H9 (cell line): ENCODE measurements at regions not wholly inside any gene's neighbourhood (a gene's known extent, or its start where the extent isn't known, plus 50 kb on each side); places are given as distances from the start of the nearest gene placed in this dataset.

Source experiments
- DNase-seq: peaks from one replicate; pipeline ENCODE4 v3.0.0-alpha.2; 2017
- H2AFZ ChIP-seq: one replicate; pipeline ENCODE4 v1.6.1; 2013; ENCODE audit warnings: mild to moderate bottlenecking, low read length, control low read depth, moderate library complexity
- H2AK5ac ChIP-seq: 2 replicates; pipeline ENCODE4 v1.6.1; 2013; ENCODE audit warnings: low read length, control low read depth, mixed read lengths; ENCODE audit not compliant: insufficient read length
- H2BK120ac ChIP-seq: one replicate; pipeline ENCODE4 v1.6.1; 2013; ENCODE audit warnings: low read depth, mild to moderate bottlenecking, low read length, control low read depth, inconsistent platforms; ENCODE audit not compliant: poor library complexity, severe bottlenecking
- H2BK12ac ChIP-seq: 2 replicates; pipeline ENCODE4 v1.6.1; 2013; ENCODE audit warnings: low read length, control low read depth, mixed read lengths, low read depth; ENCODE audit not compliant: insufficient read length
- H2BK15ac ChIP-seq: 2 replicates; pipeline ENCODE4 v1.6.1; 2013; ENCODE audit warnings: low read depth, low read length, control low read depth
- H2BK20ac ChIP-seq: one replicate; pipeline ENCODE4 v1.6.1; 2013; ENCODE audit warnings: low read depth, mild to moderate bottlenecking, low read length, control low read depth, inconsistent platforms; ENCODE audit not compliant: poor library complexity, severe bottlenecking
- H2BK5ac ChIP-seq: 2 replicates; pipeline ENCODE4 v1.6.1; 2013; ENCODE audit warnings: low read length, control low read depth, mixed read lengths; ENCODE audit not compliant: insufficient read length
- H3K14ac ChIP-seq: 2 replicates; pipeline ENCODE4 v1.6.1; 2013; ENCODE audit warnings: low read length, control low read depth; ENCODE audit not compliant: insufficient read depth
- H3K18ac ChIP-seq: 2 replicates; pipeline ENCODE4 v1.6.1; 2013; ENCODE audit warnings: low read depth, mild to moderate bottlenecking, mixed read lengths, low read length, control low read depth; ENCODE audit not compliant: insufficient read length
- H3K23ac ChIP-seq: 2 replicates; pipeline ENCODE4 v1.6.1; 2013; ENCODE audit warnings: low read length, control low read depth, mixed read lengths, low read depth; ENCODE audit not compliant: insufficient read length
- H3K23me2 ChIP-seq: 2 replicates; pipeline ENCODE4 v1.6.1; 2013; ENCODE audit warnings: low read depth, mild to moderate bottlenecking, mixed read lengths, low read length, control low read depth; ENCODE audit not compliant: insufficient read length, poor library complexity, severe bottlenecking
- H3K27ac ChIP-seq: 2 replicates; pipeline ENCODE4 v1.5.1; 2013; ENCODE audit warnings: low read length, control low read depth, mixed read lengths, low read depth; ENCODE audit not compliant: insufficient read length
- H3K27me3 ChIP-seq: 2 replicates; pipeline ENCODE4 v1.6.1; 2013; ENCODE audit warnings: low read length, control low read depth, inconsistent platforms; ENCODE audit not compliant: insufficient read depth
- H3K4ac ChIP-seq: 2 replicates; pipeline ENCODE4 v1.6.1; 2013; ENCODE audit warnings: low read depth, mild to moderate bottlenecking, control low read depth, inconsistent platforms, low read length, moderate library complexity
- H3K4me1 ChIP-seq: 2 replicates; pipeline ENCODE4 v1.6.1; 2013; ENCODE audit warnings: low read length, control low read depth, inconsistent platforms; ENCODE audit not compliant: insufficient read depth
- H3K4me2 ChIP-seq: 2 replicates; pipeline ENCODE4 v1.6.1; 2013; ENCODE audit warnings: low read length, control low read depth, mixed read lengths; ENCODE audit not compliant: insufficient read length, insufficient read depth
- H3K56ac ChIP-seq: 2 replicates; pipeline ENCODE4 v1.6.1; 2013; ENCODE audit warnings: low read depth, mild to moderate bottlenecking, mixed read lengths, low read length, control low read depth; ENCODE audit not compliant: insufficient read length
- H3K79me1 ChIP-seq: 2 replicates; pipeline ENCODE4 v1.6.1; 2013; ENCODE audit warnings: low read depth, mild to moderate bottlenecking, moderate library complexity, low read length, control low read depth, inconsistent platforms; ENCODE audit not compliant: insufficient read depth, poor library complexity, severe bottlenecking
- H3K79me2 ChIP-seq: 2 replicates; pipeline ENCODE4 v1.6.1; 2013; ENCODE audit warnings: low read length, control low read depth, inconsistent platforms; ENCODE audit not compliant: insufficient read depth
- H3K9ac ChIP-seq: 2 replicates; pipeline ENCODE4 v1.6.1; 2013; ENCODE audit warnings: low read length, control low read depth, mixed read lengths; ENCODE audit not compliant: insufficient read length; ENCODE audit errors: extremely low read depth
- H3K9me3 ChIP-seq: one replicate; pipeline ENCODE4 v1.6.1; 2013; ENCODE audit warnings: low read depth, low read length, inconsistent platforms; ENCODE audit not compliant: control insufficient read depth
- H3T11ph ChIP-seq: one replicate; pipeline ENCODE4 v1.6.1; 2013; ENCODE audit warnings: mild to moderate bottlenecking, low read length, control low read depth, inconsistent platforms
- H4K20me1 ChIP-seq: one replicate; pipeline ENCODE4 v1.6.1; 2013; ENCODE audit not compliant: control insufficient read depth, insufficient read length, insufficient read depth
- H4K5ac ChIP-seq: 2 replicates; pipeline ENCODE4 v1.6.1; 2013; ENCODE audit warnings: low read depth, mild to moderate bottlenecking, mixed read lengths, low read length, control low read depth; ENCODE audit not compliant: insufficient read length
- H4K8ac ChIP-seq: replicated peaks from 2 replicates; pipeline ENCODE4 v1.6.1; 2013; ENCODE audit warnings: low read length, control low read depth, mixed read lengths, low read depth; ENCODE audit not compliant: insufficient read length
- H4K91ac ChIP-seq: 2 replicates; pipeline ENCODE4 v1.6.1; 2013; ENCODE audit warnings: low read depth, mild to moderate bottlenecking, moderate library complexity, mixed read lengths, low read length, control low read depth; ENCODE audit not compliant: insufficient read length
- H3K27ac Mint-ChIP-seq, 3 experiments: 2 replicates in 2 of 3; 3 replicates in 1 of 3; pipeline ENCODE4 v1.8.0; 2020 to 2021; ENCODE audit warnings: mixed read lengths in 3 of 3, mild to moderate bottlenecking in 1 of 3, moderate library complexity in 1 of 3
- H3K27me3 Mint-ChIP-seq: 2 replicates; pipeline ENCODE4 v1.8.0; 2021; ENCODE audit warnings: low read depth, mild to moderate bottlenecking, moderate library complexity, mixed read lengths
- H3K36me3 Mint-ChIP-seq, 3 experiments: 2 replicates in 2 of 3; 3 replicates in 1 of 3; pipeline ENCODE4 v1.8.0; 2020 to 2021; ENCODE audit warnings: low read depth in 3 of 3, mixed read lengths in 3 of 3; ENCODE audit not compliant: insufficient read depth in 1 of 3
- H3K4me1 Mint-ChIP-seq, 2 experiments: 2 replicates each; pipeline ENCODE4 v1.8.0; 2020; ENCODE audit warnings: mixed read lengths in 2 of 2
- H3K4me3 Mint-ChIP-seq, 2 experiments: 2 replicates in 1 of 2; 3 replicates in 1 of 2; pipeline ENCODE4 v1.8.0; 2020 to 2021; ENCODE audit warnings: mild to moderate bottlenecking in 2 of 2, mixed read lengths in 2 of 2, moderate library complexity in 1 of 2
- H3K9me3 Mint-ChIP-seq, 2 experiments: 2 replicates in 1 of 2; 3 replicates in 1 of 2; pipeline ENCODE4 v1.8.0; 2020; ENCODE audit warnings: mild to moderate bottlenecking in 2 of 2, mixed read lengths in 2 of 2, moderate library complexity in 1 of 2
- WGBS: extraction: QIAGEN DNeasy Blood & Tissue Kit; methylation state at CpG from one replicate; pipeline ENCODE4 v1.1.7; 2013; ENCODE audit warnings: missing lambda C conversion rate, low lambda C conversion rate, mixed read lengths; ENCODE audit not compliant: insufficient read length; ENCODE audit errors: extremely low coverage; 5-methylcytosine and 5-hydroxymethylcytosine counted together
- TF ChIP-seq, protein P1 (sequence below): fragments of 200-600 bp; sonication (generic); conservative IDR thresholded peaks from 3 replicates; pipeline ENCODE4 v1.8.0; 2021; ENCODE audit warnings: antibody characterized with exemption, mild to moderate bottlenecking

DNA sequence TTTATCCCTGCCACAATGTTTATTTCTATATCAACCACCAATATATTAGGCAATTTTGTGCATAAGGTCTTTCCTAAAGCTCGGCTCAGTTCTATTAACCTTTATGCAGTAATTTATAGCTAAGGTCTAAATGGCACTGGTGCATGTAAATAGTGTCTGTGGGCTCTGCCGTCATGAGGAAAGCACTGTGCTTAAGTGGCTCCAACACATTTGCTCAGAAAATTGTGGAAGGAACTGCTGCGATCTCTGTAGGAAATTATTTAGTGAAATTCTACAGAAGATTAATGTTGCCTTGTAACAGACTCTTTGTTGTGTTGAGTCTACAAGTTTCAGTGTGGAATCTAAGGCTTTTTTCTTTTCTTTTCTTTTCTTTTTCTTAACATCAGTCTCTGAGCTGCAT, 54.0 kb upstream of the EGLN3 start:
- no peak overlapping the region for H3K4me2 ChIP-seq
- no peak overlapping the region for H3K4me3 Mint-ChIP-seq
- no peak overlapping the region for H2BK15ac ChIP-seq
- H3K27me3 ChIP-seq = no peaks in the 10 kb centered on the region
- TF ChIP-seq, protein P1, sequence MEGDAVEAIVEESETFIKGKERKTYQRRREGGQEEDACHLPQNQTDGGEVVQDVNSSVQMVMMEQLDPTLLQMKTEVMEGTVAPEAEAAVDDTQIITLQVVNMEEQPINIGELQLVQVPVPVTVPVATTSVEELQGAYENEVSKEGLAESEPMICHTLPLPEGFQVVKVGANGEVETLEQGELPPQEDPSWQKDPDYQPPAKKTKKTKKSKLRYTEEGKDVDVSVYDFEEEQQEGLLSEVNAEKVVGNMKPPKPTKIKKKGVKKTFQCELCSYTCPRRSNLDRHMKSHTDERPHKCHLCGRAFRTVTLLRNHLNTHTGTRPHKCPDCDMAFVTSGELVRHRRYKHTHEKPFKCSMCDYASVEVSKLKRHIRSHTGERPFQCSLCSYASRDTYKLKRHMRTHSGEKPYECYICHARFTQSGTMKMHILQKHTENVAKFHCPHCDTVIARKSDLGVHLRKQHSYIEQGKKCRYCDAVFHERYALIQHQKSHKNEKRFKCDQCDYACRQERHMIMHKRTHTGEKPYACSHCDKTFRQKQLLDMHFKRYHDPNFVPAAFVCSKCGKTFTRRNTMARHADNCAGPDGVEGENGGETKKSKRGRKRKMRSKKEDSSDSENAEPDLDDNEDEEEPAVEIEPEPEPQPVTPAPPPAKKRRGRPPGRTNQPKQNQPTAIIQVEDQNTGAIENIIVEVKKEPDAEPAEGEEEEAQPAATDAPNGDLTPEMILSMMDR = no peak
- no peaks in the 10 kb centered on the region for H3K9me3 Mint-ChIP-seq
- no peaks in the 10 kb centered on the region for H3K4me1 ChIP-seq
- no peak overlapping the region for H2BK5ac ChIP-seq
- no peaks in the 10 kb centered on the region for H3K23me2 ChIP-seq
- H3K4ac ChIP-seq = no peak overlapping the region
- H4K8ac ChIP-seq = no peak overlapping the region
- no peaks in the 10 kb centered on the region for H3K4me1 Mint-ChIP-seq
- no peak for DNase-seq
- no peak overlapping the region for H3K27ac ChIP-seq
- no peak overlapping the region for H2BK20ac ChIP-seq
- H3K79me2 ChIP-seq = no peaks in the 10 kb centered on the region
- H2AK5ac ChIP-seq = no peak overlapping the region
- WGBS = no CpG with 5 or more reads among the region's 3 CpGs
- H4K91ac ChIP-seq = no peak overlapping the region
- H3K56ac ChIP-seq = no peak overlapping the region
- H3K14ac ChIP-seq = no peak overlapping the region
- H2BK120ac ChIP-seq = no peak overlapping the region
- H2AFZ ChIP-seq = no peak overlapping the region
- no peak overlapping the region for H2BK12ac ChIP-seq
- H3K9ac ChIP-seq = no peak overlapping the region
- no peak overlapping the region for H3K27ac Mint-ChIP-seq
- H3K79me1 ChIP-seq = no peaks in the 10 kb centered on the region
- no peaks in the 10 kb centered on the region; the same call in 1 of the 2 replicates for H3K27me3 Mint-ChIP-seq
- H3K18ac ChIP-seq = no peak overlapping the region
- no peaks in the 10 kb centered on the region for H3K36me3 Mint-ChIP-seq
- H3T11ph ChIP-seq = no peak overlapping the region
- no peak overlapping the region for H4K5ac ChIP-seq
- no peaks in the 10 kb centered on the region for H4K20me1 ChIP-seq
- H3K9me3 ChIP-seq = no peaks in the 10 kb centered on the region
- no peak overlapping the region for H3K23ac ChIP-seq
